HG03354 (cell line): ENCODE measurements at regions not wholly inside any gene's neighbourhood (a gene's known extent, or its start where the extent isn't known, plus 50 kb on each side); places are given as distances from the start of the nearest gene placed in this dataset.
"Not testable (repeated sequence)": the region's sequence is repeated elsewhere in the genome, so short reads cannot be mapped to it uniquely, and the experiment has no call there.

Source experiments
- ATAC-seq: cut with Tn5 transposase; IDR thresholded peaks from one replicate; pipeline ENCODE4 v1.9.1; 2021; ENCODE audit warnings: mild to moderate bottlenecking; ENCODE audit not compliant: unreplicated experiment, poor library complexity, severe bottlenecking

- ATAC-seq, result no peak
These were observed 113.5 kb upstream of the RASA1 start for GRCh38 chr5:87154191-87154590.

GRCh38 chr5:87155106-87155505, 112.6 kb upstream of the RASA1 start:
- ATAC-seq, result no peak

- no peak for ATAC-seq
These were observed 111.1 kb upstream of the RASA1 start for GRCh38 chr5:87156631-87157030.

- ATAC-seq, result no peak
These were observed 103.3 kb upstream of the RASA1 start for GRCh38 chr5:87164409-87164808.

DNA sequence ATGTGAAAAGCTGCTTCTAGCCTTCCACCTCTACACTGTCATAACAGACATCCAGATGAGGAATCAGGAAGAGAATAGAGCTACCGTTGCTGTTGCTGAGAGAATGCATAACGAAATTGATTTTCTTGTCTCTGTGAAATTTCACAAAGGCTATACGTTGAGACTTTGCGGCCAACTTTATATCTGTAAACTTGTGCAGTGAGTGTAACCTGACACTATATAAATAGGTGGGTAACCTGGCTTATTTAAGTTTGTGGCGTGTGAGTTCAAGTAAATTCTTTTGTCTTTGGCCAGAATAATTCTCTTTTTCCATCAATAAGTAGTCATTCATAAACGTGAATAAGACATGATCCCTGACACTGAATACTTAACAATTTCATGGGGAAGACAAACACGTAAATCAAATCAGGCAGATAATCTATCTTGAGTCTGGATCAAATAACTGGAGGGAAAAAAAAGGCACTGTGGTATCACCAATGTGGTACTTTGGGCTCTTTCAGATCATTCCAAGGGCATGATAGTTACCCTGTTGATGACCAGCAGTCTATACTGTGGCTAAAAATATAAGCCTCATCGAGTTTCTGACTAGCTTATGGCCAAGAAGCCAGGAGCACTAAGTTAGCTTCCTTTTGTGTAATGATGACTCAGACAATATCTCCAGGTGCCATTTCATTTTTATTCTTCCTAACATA, 98.2 kb upstream of the RASA1 start:
- ATAC-seq, result no peak

DNA sequence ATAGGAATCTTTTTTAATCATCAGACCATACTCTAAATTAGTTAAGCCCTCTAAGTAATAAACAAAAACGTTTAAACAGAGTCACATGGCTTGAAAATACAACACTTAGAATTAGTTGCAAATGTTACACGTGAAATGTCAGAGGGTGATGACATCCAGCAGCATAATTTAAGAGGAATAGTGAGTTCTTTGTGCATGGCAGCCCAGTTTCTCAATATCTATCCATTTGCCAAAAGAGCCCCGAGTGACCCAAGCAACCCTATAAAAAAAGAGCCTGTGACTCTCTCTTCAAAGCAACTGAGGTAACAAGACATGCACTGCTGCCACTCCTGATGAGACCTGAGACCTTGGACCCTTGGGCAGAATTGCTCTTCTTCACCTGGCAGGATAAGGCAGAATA, 96.9 kb upstream of the RASA1 start:
- ATAC-seq, result no peak

- no peak for ATAC-seq
These were observed 85.0 kb upstream of the RASA1 start for GRCh38 chr5:87182649-87183048.

GRCh38 chr5:87183896-87184295, 83.8 kb upstream of the RASA1 start:
- no peak for ATAC-seq

DNA sequence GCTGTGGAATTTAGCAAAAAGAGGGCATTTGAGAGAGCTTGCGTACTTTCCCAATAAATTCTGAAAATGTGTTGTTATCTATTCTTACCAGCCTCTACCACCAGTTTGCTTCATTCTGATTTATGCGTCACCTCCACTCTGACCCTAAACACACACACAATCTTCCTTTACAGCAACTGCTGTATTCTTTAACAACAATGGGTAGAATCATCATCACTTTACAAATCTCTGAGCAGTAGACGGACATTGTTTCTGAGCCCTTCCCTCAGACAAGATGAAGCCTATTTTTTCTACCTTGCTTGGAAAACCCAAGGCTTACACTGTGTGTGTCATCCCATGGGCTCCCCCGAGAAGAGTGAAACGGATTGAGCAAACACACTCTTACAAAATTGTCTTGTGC, 83.1 kb upstream of the RASA1 start:
- no peak for ATAC-seq

- ATAC-seq, result no peak
These were observed 81.8 kb upstream of the RASA1 start for GRCh38 chr5:87185838-87186237.

GRCh38 chr5:87188391-87188790, 79.3 kb upstream of the RASA1 start:
- no peak for ATAC-seq

- ATAC-seq, result no peak
These were observed 77.6 kb upstream of the RASA1 start for GRCh38 chr5:87190041-87190440.

- ATAC-seq, result peak; percentile 56
These were observed 77.0 kb upstream of the RASA1 start for GRCh38 chr5:87190687-87191086.

- no peak for ATAC-seq
These were observed 76.0 kb upstream of the RASA1 start for GRCh38 chr5:87191645-87192044.

GRCh38 chr5:87195104-87195591, 72.5 kb upstream of the RASA1 start:
- ATAC-seq, result peak; percentile 46

- no peak for ATAC-seq
These were observed 72.1 kb upstream of the RASA1 start for GRCh38 chr5:87195616-87196015.

- ATAC-seq, result no peak
These were observed 69.7 kb upstream of the RASA1 start for GRCh38 chr5:87198010-87198409.

- not testable (repeated sequence) for ATAC-seq
These were observed 68.4 kb upstream of the RASA1 start for GRCh38 chr5:87199246-87199645.

DNA sequence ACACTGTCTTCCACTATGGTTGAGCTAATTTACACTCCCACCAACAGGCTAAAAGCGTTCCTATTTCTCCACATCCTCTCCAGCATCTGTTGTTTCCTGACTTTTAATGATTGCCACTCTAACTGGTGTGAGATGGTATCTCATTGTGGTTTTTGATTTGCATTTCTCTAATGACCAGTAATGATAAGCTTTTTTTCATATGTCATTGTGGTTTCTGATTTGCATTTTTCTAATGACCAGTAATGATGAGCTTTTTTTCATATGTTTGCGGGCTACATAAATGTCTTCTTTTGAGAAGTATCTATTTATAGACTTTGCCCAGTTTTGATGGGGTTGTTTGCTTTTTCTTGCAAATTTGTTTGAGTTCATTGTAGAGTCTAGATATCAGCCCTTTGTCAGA, 68.0 kb upstream of the RASA1 start:
- ATAC-seq, result not testable (repeated sequence)

- ATAC-seq, result no peak
These were observed 57.6 kb upstream of the RASA1 start for GRCh38 chr5:87210076-87210475.

DNA sequence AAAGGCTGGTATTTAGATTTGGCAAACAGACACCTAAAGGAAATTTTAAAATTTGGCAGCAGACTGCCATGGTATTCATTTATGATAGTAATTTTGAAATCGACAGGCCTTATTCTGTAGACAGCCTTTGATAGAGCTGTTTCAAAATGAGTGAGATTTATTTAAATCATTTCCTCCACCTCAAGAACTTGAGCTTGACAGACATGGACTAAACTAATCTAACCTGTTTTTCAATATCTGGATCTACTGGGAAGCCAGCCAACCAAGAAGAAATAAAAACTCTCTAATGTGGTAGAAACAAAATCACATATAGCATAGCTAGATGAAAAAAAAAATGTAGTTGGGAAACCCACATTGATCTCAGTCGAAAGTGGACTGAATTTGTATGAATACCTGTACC, 56.9 kb upstream of the RASA1 start:
- no peak for ATAC-seq

DNA sequence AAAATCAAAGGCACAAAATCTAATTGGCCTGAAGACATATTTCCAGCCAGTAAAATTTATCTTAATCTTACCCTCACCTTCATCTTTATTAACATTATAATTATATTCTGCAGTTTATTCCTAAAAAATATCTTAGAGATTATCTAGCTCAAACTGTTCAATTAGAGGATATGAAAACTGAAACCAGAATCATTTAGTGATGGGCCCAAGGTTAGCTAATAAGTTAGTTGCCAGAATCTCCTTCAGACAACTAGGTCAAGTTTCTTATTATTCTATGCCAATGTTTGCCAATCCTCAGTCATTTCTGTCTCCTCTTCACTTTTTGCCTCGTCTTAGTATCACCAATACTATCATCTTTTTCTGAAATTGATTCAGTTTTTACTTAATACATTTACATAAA, 56.0 kb upstream of the RASA1 start:
- no peak for ATAC-seq
